Esophagus squamous epithelium (tissue), 5 donors: ENCODE measurements at regions not wholly inside any gene's neighbourhood (a gene's known extent, or its start where the extent isn't known, plus 50 kb on each side); places are given as distances from the start of the nearest gene placed in this dataset.

Experiments
- DNase-seq: peaks from one replicate; lab custom pipeline; 2025; lab: John Stamatoyannopoulos, UW
- H3K27ac ChIP-seq, 4 donors: fragments of 200-600 bp; sonication (generic); one replicate each; pipeline ENCODE4 v1.5.1; 2016 to 2019; ENCODE audit warnings: mild to moderate bottlenecking in 1 of 4
- H3K27me3 ChIP-seq, 4 donors: fragments of 200-600 bp; sonication (generic); 1 replicate in 3 of 4; 2 replicates in 1 of 4; pipeline versions ENCODE4 v1.5.1 to v1.6.0; 2017 to 2021; ENCODE audit warnings: antibody characterized with exemption in 1 of 4
- H3K36me3 ChIP-seq, 3 donors: fragments of 200-600 bp; sonication (generic); one replicate each; pipeline ENCODE4 v1.5.1; 2016 to 2019
- H3K4me1 ChIP-seq, 3 donors: fragments of 200-600 bp; sonication (generic); one replicate each; pipeline ENCODE4 v1.5.1; 2017 to 2019
- H3K4me3 ChIP-seq, 4 donors: fragments of 200-600 bp; sonication (generic); 1 replicate in 3 of 4; 2 replicates in 1 of 4; pipeline ENCODE4 v1.5.1; 2016 to 2019; ENCODE audit warnings: mild to moderate bottlenecking in 2 of 4, moderate library complexity in 1 of 4
- H3K9me3 ChIP-seq, 3 donors: fragments of 200-600 bp; sonication (generic); one replicate each; pipeline ENCODE4 v1.5.1; 2016 to 2019
- CTCF ChIP-seq, 6 experiments: fragments of 450-650 bp in 4 of 6; fragments of 200-600 bp in 2 of 6; sonication (generic) in 2 of 6; IDR thresholded peaks; one replicate each; pipeline ENCODE4 v1.5.1; 2016 to 2019; ENCODE audit warnings: antibody characterized with exemption in 6 of 6, mild to moderate bottlenecking in 4 of 6, moderate library complexity in 4 of 6
- POLR2A ChIP-seq, 4 donors: fragments of 450-650 bp; IDR thresholded peaks; one replicate each; pipeline ENCODE4 v1.6.1; 2017; ENCODE audit warnings: antibody characterized with exemption in 4 of 4, mild to moderate bottlenecking in 4 of 4, moderate library complexity in 3 of 4
- WGBS, 2 donors: methylation state at CpG; one replicate each; pipeline ENCODE4 v1.1.5; 2018; 5-methylcytosine and 5-hydroxymethylcytosine counted together
- intact Hi-C: fragments of 100-400 bp; cut with DNase I; formaldehyde crosslinking; loops from one replicate; pipeline ENCODE4 v1.15.0; 2022
- donor health status: DM: yes; HTN: yes; CAD: no.

GRCh38 chr12:118746960-118747359 is 234.4 kb upstream of the SRRM4 start:
- intact Hi-C loops, result no loop called here
- TF ChIP-seq POLR2A (IDR thresholded peaks at IDR 0.05) (no peak), CTCF (IDR thresholded peaks at IDR 0.05) (no peak)
- H3K27me3 ChIP-seq, result no peaks in the 10 kb centered on the region
- 47 to 50% methylated on average over 2 of the region's 2 CpGs for WGBS, 2 donors
- no peak overlapping the region for H3K27ac ChIP-seq
- H3K4me3 ChIP-seq, result no peak overlapping the region
- no peak for DNase-seq
- H3K36me3 ChIP-seq, result no peaks in the 10 kb centered on the region
- no peaks in the 10 kb centered on the region for H3K9me3 ChIP-seq
- H3K4me1 ChIP-seq, result no peaks in the 10 kb centered on the region

GRCh38 chr12:118747771-118748170 is 233.6 kb upstream of the SRRM4 start:
- Histone ChIP-seq H3K4me1 (no peaks in the 10 kb centered on the region), H3K27ac (no peak overlapping the region), H3K36me3 (no peaks in the 10 kb centered on the region), H3K4me3 (no peak overlapping the region), H3K9me3 (no peaks in the 10 kb centered on the region), H3K27me3 (no peaks in the 10 kb centered on the region)
- DNase-seq, result no peak
- intact Hi-C loops, result no loop called here
- TF ChIP-seq CTCF (IDR thresholded peaks at IDR 0.05) (no peak), POLR2A (IDR thresholded peaks at IDR 0.05) (no peak)

- Histone ChIP-seq H3K27ac (no peak overlapping the region), H3K4me1 (no peaks in the 10 kb centered on the region), H3K27me3 (no peaks in the 10 kb centered on the region), H3K4me3 (no peak overlapping the region), H3K9me3 (no peaks in the 10 kb centered on the region), H3K36me3 (no peaks in the 10 kb centered on the region)
- TF ChIP-seq CTCF (IDR thresholded peaks at IDR 0.05) (no peak), POLR2A (IDR thresholded peaks at IDR 0.05) (no peak)
- intact Hi-C loops, result no loop called here
- WGBS, 2 donors, result 82 to 90% methylated on average over 6 to 7 of the region's 7 CpGs
- DNase-seq, result no peak
Observed at GRCh38 chr12:118748478-118749380, 232.6 kb upstream of the SRRM4 start.

- no peak overlapping the region for H3K27ac ChIP-seq
- 63 to 70% methylated on average over 5 to 6 of the region's 6 CpGs for WGBS, 2 donors
- DNase-seq, result no peak
Observed at GRCh38 chr12:118749646-118750045, 231.7 kb upstream of the SRRM4 start.

More at GRCh38 chr12:118749646-118750045, 231.7 kb upstream of the SRRM4 start:
- TF ChIP-seq POLR2A (IDR thresholded peaks at IDR 0.05) (no peak), CTCF (IDR thresholded peaks at IDR 0.05) (no peak)
- intact Hi-C loops, result no loop called here
- Histone ChIP-seq H3K36me3 (no peaks in the 10 kb centered on the region), H3K27me3 (no peaks in the 10 kb centered on the region), H3K9me3 (no peaks in the 10 kb centered on the region), H3K4me1 (no peaks in the 10 kb centered on the region), H3K4me3 (no peak overlapping the region)
